Transverse colon (tissue), 4 donors: ENCODE measurements at regions not wholly inside any gene's neighbourhood (a gene's known extent, or its start where the extent isn't known, plus 50 kb on each side); places are given as distances from the start of the nearest gene placed in this dataset.

Source experiments
- DNase-seq: peaks from one replicate; pipeline ENCODE4 v3.0.0-alpha.2; 2019
- H3K27ac ChIP-seq, 4 donors: fragments of 200-600 bp; sonication (generic); 2 replicates each; pipeline ENCODE4 v1.5.1; 2016 to 2018; ENCODE audit warnings: inconsistent platforms in 4 of 4
- H3K27me3 ChIP-seq: fragments of 200-600 bp; sonication (generic); 2 replicates; pipeline ENCODE4 v1.5.1; 2017; ENCODE audit warnings: inconsistent platforms
- H3K36me3 ChIP-seq, 4 donors: fragments of 200-600 bp; sonication (generic); 2 replicates each; pipeline ENCODE4 v1.5.1; 2017 to 2019; ENCODE audit warnings: inconsistent platforms in 4 of 4
- H3K4me1 ChIP-seq, 4 donors: fragments of 200-600 bp; sonication (generic); 2 replicates each; pipeline ENCODE4 v1.5.1; 2017 to 2020; ENCODE audit warnings: inconsistent platforms in 4 of 4
- H3K4me3 ChIP-seq, 4 donors: fragments of 200-600 bp; sonication (generic); 1 replicate in 1 of 4; 2 replicates in 3 of 4; pipeline versions ENCODE4 v1.5.1 to v1.6.1; 2017 to 2019; ENCODE audit warnings: inconsistent platforms in 4 of 4
- H3K9me3 ChIP-seq, 2 donors: fragments of 200-600 bp; sonication (generic); 2 replicates each; pipeline ENCODE4 v1.5.1; 2017 to 2019; ENCODE audit warnings: inconsistent platforms in 2 of 2
- EP300 ChIP-seq: sonication (generic); formaldehyde crosslinking; IDR thresholded peaks from one replicate; pipeline ENCODE4 v1.6.1; 2017; ENCODE audit warnings: antibody characterized with exemption, low read depth
- POLR2A ChIP-seq: fragments of 450-650 bp; IDR thresholded peaks from one replicate; pipeline ENCODE4 v1.6.1; 2016; ENCODE audit warnings: antibody characterized with exemption, mild to moderate bottlenecking, moderate library complexity
- POLR2AphosphoS5 ChIP-seq, 3 donors: sonication (generic); formaldehyde crosslinking; IDR thresholded peaks; one replicate each; pipeline ENCODE4 v1.6.1; 2016; ENCODE audit warnings: antibody characterized with exemption in 3 of 3
- WGBS, 2 donors: methylation state at CpG; one replicate each; pipeline ENCODE4 v1.1.5; 2018; ENCODE audit warnings: low coverage in 1 of 2; 5-methylcytosine and 5-hydroxymethylcytosine counted together
- in situ Hi-C, 4 donors: fragments of 200-750 bp; cut with MboI; loops; one replicate each; pipeline versions ENCODE4 v1.15.0 to v1.15.1; 2017; ENCODE audit warnings: low sequenced_read_pairs in 3 of 4, low pct_ligation_motif_present in 1 of 4, low pct_unique_long_range_greater_than_20kb in 1 of 4
- intact Hi-C: fragments of 100-400 bp; cut with DNase I; formaldehyde crosslinking; loops from one replicate; pipeline ENCODE4 v1.15.1; 2023; ENCODE audit warnings: low total_unique reads
- TF ChIP-seq, protein P1 (sequence below), 5 experiments: fragments of 200-600 bp in 3 of 5; fragments of 450-650 bp in 2 of 5; sonication (generic) in 3 of 5; IDR thresholded peaks; 1 replicate in 2 of 5; 2 replicates in 3 of 5; pipeline ENCODE4 v1.5.1; 2016 to 2017; ENCODE audit warnings: antibody characterized with exemption in 5 of 5, inconsistent platforms in 3 of 5, mild to moderate bottlenecking in 2 of 5, moderate library complexity in 1 of 5

DNA sequence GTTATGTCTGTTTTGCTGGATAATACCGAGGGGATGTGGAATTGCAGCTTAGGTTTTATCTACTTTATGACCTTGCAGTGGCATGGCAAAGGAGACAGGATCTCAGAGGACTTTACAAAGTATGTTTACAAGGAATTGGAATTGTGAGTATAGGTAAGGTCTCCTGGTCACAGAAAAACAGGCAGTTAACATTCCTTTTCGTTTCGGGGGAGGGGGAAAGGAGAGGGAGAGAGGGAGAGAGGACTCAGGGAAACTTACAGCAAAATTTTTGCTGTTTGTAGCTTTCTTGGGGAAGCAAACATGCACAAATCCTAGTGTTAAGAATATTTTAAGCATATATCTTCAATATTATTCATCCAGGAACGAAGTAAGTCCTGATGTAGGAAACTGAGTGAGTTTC lies 590.5 kb upstream of the LRFN5 start:
- DNase-seq = no peak
- Histone ChIP-seq H3K9me3 (no peaks in the 10 kb centered on the region), H3K27ac (no peak overlapping the region), H3K4me1 (no peaks in the 10 kb centered on the region), H3K27me3 (no peaks in the 10 kb centered on the region), H3K4me3 (no peak overlapping the region), H3K36me3 (no peaks in the 10 kb centered on the region)
- TF ChIP-seq EP300 = no peak
- no peak for TF ChIP-seq POLR2A
- no peak for TF ChIP-seq POLR2AphosphoS5 (IDR thresholded peaks at IDR 0.05)
- TF ChIP-seq, protein P1, sequence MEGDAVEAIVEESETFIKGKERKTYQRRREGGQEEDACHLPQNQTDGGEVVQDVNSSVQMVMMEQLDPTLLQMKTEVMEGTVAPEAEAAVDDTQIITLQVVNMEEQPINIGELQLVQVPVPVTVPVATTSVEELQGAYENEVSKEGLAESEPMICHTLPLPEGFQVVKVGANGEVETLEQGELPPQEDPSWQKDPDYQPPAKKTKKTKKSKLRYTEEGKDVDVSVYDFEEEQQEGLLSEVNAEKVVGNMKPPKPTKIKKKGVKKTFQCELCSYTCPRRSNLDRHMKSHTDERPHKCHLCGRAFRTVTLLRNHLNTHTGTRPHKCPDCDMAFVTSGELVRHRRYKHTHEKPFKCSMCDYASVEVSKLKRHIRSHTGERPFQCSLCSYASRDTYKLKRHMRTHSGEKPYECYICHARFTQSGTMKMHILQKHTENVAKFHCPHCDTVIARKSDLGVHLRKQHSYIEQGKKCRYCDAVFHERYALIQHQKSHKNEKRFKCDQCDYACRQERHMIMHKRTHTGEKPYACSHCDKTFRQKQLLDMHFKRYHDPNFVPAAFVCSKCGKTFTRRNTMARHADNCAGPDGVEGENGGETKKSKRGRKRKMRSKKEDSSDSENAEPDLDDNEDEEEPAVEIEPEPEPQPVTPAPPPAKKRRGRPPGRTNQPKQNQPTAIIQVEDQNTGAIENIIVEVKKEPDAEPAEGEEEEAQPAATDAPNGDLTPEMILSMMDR (IDR thresholded peaks at IDR 0.05) = no peak
- intact Hi-C loops (no loop called here), in situ Hi-C loops (no loop called here)
- 9 to 27% methylated on average over 4 of the region's 4 CpGs for WGBS, 2 donors

DNA sequence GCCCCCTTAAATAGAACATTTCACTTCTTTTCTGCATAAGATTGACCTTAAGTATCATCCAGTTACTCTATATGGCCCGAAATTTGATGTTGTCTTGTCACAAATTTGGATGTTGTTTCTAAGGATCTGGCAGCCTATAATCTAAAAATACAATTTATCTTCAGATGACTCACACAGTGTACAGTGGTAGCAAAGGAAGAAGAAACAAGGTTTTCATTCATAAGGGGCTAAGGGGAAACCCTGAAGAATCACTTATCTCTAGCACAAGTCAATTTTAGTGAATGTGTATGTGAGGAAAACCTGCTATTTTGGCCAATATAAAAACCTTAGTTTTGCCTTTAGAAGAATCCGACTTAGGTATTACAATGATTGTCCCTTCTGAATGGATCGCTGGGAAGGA lies 606.3 kb upstream of the LRFN5 start:
- in situ Hi-C loops = no loop called here
- intact Hi-C loops = no loop called here
- H3K4me3 ChIP-seq = no peak overlapping the region

DNA sequence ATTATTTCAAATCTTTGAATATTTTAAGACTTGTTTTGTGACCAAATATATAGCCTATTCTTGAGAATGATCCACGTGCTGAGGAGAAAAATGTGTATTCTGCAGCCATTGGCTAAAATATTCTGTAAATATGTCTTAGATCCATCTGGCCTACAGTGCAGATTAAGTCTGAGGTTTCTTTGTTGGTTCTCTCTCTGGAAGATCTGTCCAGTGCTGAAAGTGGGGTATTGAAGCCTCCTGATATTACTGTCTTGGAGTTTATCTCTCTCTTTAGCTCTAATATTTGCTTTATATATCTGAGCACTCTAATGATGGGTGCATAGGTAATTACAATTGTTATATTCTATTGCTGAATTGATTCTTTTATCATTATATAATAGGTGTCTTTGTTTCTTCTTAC lies 617.4 kb upstream of the LRFN5 start:
- Histone ChIP-seq H3K9me3 (peaks cover 0 to 8% of the 10 kb centered on the region in 2 donors), H3K27me3 (no peaks in the 10 kb centered on the region), H3K36me3 (no peaks in the 10 kb centered on the region), H3K4me1 (no peaks in the 10 kb centered on the region), H3K4me3 (no peak overlapping the region), H3K27ac (no peak overlapping the region)
- intact Hi-C loops (no loop called here), in situ Hi-C loops (no loop called here)
- TF ChIP-seq, protein P1 (IDR thresholded peaks at IDR 0.05) = no peak
- no peak for TF ChIP-seq EP300
- TF ChIP-seq POLR2A = no peak
- no peak for TF ChIP-seq POLR2AphosphoS5 (IDR thresholded peaks at IDR 0.05)
- no peak for DNase-seq
- WGBS, 2 donors = 29% methylated on average over 1 of the region's 1 CpG; no CpG with 5 or more reads in 1 of the 2 donors

More for the DNA sequence above, 606.3 kb upstream of the LRFN5 start:
- no peaks in the 10 kb centered on the region for H3K9me3 ChIP-seq
- no peak overlapping the region for H3K27ac ChIP-seq
- TF ChIP-seq, protein P1 (IDR thresholded peaks at IDR 0.05) = no peak
- no peak for TF ChIP-seq POLR2A
- no peak for TF ChIP-seq POLR2AphosphoS5 (IDR thresholded peaks at IDR 0.05)
- TF ChIP-seq EP300 = no peak
- 66 to 82% methylated on average over 3 of the region's 3 CpGs for WGBS, 2 donors
- no peak for DNase-seq
- no peaks in the 10 kb centered on the region for H3K36me3 ChIP-seq
- H3K27me3 ChIP-seq = no peaks in the 10 kb centered on the region
- no peaks in the 10 kb centered on the region for H3K4me1 ChIP-seq

DNA sequence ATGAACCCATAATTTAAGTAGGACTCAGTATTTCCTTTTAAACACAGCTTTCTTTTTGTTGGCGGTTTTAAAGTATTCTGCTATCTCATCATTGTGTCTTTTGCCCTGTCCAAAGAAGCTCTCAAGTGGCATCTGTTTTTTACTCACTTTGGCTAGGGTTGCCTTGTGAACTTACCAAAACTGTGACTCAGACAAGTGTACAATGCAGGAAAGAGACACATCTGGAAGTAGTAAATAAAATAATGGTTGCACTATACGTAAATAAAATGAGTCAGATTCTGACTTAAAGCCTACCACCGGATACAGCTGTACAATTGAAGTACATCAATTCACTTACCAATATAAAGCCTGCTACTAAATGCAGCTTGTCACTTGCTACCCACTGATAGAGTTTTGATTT lies 619.2 kb upstream of the LRFN5 start:
- no peak for TF ChIP-seq POLR2AphosphoS5 (IDR thresholded peaks at IDR 0.05)
- TF ChIP-seq POLR2A = no peak
- no peak for TF ChIP-seq EP300
- TF ChIP-seq, protein P1 (IDR thresholded peaks at IDR 0.05) = no peak
- H3K36me3 ChIP-seq = no peaks in the 10 kb centered on the region
- no peaks in the 10 kb centered on the region for H3K27me3 ChIP-seq
- in situ Hi-C loops (no loop called here), intact Hi-C loops (no loop called here)
- peaks cover 0 to 8% of the 10 kb centered on the region in 2 donors for H3K9me3 ChIP-seq
- H3K4me1 ChIP-seq = no peaks in the 10 kb centered on the region
- H3K27ac ChIP-seq = no peak overlapping the region
- no peak overlapping the region for H3K4me3 ChIP-seq
- no peak for DNase-seq
- 69 to 80% methylated on average over 3 of the region's 3 CpGs for WGBS, 2 donors
